NCI-H2171 (cell line): ENCODE measurements at regions not wholly inside any gene's neighbourhood (a gene's known extent, or its start where the extent isn't known, plus 50 kb on each side); places are given as distances from the start of the nearest gene placed in this dataset.
"Not testable (repeated sequence)": the region's sequence is repeated elsewhere in the genome, so short reads cannot be mapped to it uniquely, and the experiment has no call there.

ENCODE experiments used
- DNase-seq: peaks from one replicate; lab custom pipeline; 2025; lab: John Stamatoyannopoulos, UW

DNA sequence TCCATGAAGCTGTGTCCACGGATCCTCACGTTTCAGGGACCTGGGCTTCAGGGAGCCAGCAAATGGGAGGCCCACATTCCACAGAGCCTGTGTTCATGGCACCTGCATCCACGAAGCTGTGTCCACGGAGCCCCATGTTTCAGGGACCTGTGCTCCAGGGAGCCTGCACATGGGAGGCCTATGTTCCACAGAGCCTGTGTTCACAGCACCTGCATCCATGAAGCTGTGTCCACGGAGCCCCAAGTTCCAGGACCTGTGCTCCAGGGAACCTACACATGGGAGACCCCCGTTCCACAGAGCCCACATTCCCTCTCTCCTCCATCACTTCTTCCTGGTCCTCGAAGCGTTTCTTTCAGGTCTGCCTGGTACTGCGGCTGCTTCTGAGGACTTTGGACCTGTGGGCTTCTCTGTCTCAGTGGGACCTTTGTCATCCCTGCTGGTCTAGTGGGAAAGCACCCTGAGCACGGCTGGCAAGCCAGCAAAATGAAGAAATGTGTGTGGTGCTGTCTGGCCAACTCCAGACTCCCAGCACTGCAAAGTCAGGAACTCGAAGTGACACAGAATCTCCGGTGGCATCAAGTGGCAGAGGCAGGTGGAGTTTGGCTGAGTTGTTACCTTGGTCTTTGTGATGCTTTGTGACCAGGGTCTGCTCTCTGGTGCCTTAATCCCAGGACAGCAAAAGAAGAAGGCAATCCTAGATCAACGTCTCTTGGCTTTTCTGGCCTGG is 245.9 kb downstream of the DLL1 start:
- no peak for DNase-seq

DNA sequence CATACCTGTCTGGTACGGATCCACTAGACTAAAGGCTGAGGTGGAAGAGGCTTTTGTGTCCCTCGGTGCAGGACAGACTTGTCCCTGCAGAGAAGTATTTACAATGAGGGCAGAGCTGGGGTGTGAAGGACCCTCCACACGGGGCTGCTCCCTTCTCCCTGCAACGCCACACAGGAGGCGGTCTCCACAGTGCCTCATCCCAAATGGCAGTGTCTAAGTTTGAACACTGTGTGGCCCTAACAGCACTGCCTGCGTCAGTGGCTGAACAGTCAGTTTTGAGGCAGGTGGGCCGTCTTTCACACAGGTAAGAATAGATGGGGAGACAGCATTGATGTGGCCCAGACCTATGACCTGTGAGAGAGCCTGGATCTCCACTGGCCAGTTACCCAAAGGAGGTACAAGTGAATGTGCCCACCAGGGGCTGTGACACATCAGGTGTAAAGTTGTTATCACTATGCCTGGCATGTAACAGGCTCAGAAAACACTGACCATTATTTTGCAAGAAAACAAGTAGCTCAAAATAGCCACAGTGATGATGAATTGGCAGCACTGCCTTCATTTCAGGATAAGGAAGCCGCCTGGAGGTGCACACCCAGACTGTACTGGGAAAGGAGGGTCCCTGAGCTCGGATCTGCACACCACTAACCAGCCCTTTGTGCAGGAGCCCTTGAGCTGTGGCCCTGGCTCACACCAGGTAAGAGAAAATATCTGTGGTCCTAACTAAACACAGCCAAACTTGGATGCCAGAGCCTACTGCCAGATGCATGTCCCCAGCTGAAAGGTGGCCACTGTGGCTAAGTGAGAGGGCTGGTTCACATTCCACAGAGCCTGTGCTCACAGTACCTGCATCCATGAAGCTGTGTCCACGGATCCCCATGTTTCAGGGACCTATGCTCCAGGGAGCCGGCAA is 246.7 kb downstream of the DLL1 start:
- DNase-seq, result no peak

DNA sequence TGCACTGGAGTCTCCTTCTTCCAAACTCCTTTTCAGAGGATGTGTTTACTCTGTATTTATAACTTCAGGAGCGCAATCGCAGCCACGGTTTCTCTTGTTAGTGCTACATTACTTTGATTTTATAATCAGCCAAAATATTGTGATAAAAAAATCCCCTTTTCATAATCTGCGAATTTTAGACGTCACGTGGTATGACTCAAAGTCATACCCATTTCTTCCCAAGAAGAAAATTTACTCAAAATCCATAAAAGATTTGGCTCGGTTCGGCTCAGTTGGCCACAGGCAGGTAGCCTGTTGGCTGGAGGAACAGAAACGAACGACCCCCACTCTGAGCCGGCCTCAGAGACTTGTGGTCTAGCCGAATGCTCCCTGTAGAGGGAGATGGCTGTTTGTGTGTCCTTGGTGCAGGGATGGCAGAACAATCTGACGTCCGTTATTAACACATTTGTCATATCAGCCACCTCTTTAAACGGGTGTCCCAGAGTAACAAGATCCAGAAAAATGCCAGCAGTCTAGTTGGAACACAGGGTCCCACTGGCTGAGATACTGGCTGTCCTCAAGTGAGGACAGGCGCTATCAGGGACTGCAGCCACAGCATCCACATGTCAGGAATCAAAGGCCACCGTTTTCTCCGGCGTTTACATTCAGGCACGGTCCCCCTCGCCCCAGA is 247.6 kb downstream of the DLL1 start:
- no peak for DNase-seq

DNA sequence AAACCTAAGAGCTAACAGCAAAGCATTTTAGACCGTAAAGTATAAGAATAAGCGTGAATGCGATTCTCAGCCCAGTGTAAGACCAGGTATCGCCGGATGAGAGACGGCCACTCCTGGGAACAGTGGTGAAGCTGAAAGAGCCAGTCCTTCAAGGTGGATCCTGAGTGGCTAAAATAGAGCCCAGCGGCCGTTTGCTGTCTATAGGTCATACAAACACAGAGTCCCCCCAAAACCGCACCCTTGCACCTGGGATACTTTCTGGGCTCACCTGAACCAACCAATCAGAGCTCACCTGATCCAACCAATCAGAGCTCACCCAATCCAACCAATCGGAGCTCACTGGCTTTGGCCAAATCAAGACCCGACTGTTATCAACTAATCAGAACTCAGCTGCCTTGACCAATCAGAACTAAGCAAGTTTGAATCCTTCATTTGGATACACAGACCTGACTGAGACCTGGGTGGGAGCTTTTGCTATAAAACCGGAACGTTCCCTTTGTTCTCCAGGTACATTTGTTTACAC is 248.2 kb downstream of the DLL1 start:
- DNase-seq, result no peak

DNA sequence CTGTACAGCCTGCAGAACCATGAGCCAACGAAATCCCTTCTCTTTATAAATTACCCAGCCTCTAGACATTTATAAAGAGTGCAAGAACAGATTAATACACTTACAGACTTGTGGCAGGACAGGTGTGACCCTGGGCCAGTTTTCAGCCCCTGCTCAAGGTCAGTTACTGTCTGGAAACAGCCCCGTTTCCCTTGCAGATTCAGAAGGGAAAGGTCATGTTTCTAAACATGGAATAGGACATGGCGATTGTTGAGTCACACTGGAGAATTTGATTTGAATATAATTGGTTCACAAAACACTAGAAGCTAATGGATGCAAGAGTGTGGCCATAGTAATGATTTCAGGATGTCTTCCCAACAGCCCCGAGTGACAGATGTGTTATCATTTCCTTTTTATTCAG is 248.8 kb downstream of the DLL1 start:
- no peak for DNase-seq

DNA sequence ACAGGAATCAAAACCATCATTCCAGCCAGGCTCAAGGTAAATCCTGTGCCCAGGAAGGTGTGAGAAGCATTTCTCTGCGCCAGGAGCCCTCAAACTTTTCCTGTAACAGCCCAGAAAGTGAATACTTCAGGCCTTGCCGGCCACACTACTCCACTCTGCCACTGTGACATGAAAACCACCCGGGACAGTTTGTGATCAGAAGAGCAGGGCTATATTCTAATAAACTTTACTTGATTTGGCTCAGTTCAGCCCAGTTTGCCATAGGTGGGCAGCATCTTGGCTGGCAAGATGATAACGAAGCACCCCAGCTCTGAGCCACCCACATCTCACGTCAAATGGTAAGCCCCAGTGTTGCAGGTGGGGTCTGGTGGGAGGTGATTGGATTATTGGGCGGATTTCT is 249.4 kb downstream of the DLL1 start:
- no peak for DNase-seq

DNA sequence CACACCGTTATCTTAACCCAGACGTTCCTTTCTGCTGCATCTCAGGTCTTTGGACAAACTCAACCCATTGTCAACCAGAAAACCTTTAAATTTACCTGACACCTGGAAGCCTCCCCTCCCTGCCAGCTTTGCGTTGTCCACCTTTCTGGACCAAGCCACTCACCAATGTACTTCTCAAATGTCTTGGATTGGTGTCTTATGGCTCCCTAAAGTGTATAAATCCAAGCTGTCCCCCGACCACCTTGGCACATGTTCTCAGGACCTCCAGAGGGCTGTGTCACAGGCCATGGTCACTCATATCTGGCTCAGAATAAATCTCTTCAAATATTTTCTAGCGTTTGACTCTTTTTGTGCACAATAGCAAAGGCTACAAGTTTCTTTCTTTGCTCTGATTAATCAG is 250.0 kb downstream of the DLL1 start:
- no peak for DNase-seq

DNA sequence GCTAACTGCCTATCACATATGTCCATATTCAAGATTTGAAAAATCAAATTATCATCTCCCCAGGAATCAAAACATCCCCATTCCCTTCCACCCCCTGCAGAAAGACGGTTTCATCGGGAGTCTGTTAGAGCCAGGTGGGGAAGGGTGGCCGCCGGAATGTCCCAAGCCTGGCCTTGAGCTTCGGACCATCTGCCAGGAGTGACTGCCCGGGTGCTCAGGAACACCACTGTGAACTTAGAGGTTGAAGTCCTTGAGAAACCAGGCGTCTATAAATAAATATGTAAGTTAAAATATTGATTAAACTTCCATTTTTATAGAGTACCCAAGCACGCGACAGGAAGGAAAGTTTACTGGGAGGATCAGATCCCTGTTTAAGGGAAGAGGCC is 250.8 kb downstream of the DLL1 start:
- no peak for DNase-seq

DNA sequence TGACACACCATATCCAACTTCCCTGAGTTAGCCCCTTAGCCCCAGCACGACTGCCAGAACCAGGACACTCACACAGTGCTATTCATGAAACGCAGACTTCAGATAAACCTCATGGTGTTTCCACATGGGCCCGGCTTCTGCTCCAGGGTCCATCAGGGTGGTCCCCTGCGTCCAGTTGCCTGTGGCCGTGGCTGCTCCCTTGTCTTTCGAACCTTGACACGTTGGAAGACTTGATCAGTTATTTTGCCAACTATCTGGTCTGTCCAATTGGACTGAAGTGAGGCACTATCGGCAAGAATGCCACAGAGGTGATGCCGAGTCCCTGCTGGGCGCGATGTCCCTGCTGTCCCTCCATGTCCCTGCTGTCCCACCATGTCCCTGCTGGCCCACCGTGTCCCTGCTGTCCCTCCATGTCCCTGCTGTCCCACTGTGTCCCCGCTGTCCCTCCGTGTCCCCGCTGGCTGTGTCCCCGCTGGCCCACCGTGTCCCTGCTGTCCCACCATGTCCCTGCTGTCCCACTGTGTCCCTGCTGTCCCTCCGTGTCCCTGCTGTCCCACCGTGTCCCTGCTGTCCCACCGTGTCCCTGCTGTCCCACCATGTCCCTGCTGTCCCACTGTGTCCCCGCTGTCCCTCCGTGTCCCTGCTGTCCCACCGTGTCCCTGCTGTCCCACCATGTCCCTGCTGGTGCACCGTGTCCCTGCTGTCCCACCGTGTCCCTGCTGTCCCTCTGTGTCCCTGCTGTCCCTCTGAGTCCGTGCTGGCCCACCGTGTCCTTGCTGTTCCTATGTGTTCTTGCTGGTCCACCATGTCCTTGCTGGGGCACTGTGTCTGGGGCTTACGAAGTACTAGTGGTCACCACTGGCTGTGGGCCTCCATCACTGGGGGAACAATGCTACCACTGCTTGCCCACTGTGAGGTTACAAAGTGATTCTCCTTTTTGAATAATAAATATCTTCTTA is 251.4 kb downstream of the DLL1 start:
- DNase-seq, result no peak

DNA sequence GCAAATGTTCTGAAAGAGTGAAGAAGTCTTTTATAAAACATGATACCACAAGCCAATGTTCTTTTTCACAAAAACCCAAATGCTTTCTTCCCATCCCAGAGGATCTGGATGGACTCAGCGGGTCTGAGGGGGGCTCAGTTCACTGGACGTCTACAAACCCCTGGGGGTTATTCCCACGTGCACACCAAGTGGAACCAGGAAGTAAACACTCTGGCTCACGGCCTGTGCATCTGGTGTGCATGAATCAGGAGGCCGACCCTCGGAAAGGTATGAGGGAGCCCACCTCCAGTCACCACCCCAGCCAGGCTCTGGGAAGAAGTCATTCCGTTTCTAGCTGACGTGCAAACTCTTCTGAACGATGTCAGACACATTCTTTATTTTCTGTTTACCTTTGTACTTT is 252.2 kb downstream of the DLL1 start:
- DNase-seq, result no peak

DNA sequence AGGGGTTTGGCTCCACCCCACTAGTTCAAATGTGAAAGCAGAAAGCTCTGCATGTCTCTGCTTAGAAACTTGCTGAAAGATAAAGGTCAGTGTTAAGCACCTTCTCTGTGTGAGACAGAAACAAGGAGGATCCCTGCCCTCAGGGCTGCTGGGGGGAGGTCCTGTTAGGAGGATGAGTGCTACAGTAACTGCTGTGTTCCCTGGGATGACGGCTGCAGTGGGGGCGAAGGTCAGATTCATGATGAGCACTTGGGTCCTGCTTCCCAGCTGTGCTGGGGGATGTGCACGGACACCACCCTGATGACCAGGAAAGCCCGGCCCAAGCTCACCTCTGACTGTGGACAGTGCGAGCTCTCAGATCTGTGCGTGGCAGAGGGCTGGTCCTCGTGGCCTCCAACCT is 252.6 kb downstream of the DLL1 start:
- DNase-seq, result no peak

DNA sequence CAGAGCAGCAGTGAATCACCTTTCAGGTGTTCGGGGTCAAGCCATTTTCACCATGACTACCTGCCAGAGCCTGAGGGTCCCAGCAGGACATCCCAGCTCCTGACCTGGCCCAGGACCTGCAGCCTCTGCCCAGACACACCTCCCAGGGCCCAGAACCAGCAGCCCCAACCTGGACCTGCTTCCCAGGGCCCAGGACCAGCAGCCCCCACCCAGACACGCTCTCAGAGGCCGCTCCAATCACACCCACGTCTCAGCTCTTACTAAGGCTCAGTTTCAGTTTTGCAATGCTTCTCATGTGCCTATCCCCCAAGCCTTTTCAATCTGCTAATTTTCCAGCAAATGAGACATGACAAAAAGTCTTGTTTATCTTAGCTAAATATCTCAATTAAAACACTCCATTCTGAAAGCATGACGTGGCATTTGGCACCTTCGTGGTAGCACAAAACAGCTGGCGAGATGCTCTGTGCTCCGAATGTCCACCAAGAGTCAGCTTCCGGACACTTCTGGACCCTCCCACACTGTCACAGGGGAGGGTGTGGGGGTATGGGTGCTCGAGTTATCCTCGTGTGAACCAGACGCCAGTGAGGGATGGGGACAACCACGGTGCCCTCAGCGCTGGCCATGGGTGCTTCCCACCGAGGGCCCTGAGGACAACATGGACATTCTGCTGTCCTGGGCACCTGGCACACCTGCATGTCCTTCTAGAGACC is 253.2 kb downstream of the DLL1 start:
- DNase-seq, result no peak

DNA sequence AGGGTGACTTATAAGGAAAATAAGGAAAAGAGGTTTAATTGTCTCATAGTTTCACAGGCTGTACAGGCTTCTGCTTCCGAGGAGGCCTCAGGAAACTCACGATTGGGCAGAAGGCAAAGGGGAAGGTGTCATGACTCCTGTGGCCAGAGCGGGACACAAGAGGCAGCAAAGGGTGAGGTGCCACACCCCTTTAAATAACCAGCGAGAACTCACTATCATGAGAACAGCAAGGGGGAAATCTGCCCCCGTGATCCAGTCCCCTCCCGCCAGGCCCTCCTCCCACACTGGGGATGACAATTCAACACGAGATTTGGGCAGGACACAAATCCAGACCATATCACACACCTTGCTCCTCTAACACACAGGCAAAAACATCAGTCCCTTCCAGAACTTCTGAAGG is 254.0 kb downstream of the DLL1 start:
- no peak for DNase-seq

DNA sequence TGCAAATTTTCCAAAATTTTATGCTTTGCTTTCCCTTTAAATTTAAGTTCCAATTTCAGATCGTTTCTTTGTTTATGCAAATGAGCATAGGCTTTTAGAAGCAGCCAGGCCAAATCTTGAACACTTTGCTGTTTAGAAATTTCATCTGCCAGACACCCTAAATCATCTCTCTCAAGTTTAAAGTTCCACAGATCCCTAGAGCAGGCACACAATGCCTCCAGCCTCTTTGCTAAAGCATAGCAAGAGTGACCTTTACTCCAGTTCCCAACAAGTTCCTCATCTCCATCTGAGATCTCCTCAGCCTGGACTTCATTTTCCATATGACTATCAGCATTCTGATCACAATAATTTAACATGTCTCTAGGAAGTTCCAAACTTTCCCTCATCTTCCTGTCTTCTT is 254.5 kb downstream of the DLL1 start:
- DNase-seq, result not testable (repeated sequence)

DNA sequence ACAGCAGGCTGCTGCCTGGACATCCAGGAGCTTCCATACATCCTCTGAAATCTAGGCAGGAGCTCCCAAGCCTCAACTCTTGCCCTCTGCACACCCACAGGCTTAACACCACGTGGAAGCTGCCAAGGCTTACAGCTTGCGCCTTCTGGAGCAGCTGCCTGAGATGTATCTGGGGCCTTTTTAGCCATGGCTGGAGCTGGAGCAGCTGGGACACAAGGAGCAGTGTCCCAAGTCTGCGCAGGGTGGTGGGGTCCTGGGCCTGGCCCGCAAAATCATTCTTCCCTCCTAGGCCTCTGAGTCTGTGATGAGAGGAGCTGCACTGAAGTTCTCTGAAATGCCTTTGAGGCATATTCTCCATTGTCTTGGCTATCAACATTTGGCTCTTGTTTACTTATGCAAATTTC is 255.0 kb downstream of the DLL1 start:
- no peak for DNase-seq

DNA sequence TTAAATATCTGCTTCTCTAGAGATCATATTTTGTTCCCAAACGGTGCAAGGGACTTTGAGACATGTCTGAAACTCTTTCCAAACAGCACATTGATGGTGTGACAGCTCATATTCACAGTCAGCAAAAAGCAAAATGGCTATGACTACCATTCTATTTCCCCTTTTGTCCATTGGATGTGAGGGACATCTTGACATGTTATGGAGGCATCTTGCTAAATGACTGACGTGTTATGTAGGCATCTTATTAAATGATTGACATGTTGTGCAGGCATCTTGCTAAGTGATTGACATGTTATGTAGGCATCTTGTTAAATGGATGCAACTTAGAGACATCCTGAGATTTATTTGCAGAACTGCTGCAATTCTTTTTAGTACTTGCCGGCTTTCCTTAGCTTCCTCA is 255.8 kb downstream of the DLL1 start:
- no peak for DNase-seq

DNA sequence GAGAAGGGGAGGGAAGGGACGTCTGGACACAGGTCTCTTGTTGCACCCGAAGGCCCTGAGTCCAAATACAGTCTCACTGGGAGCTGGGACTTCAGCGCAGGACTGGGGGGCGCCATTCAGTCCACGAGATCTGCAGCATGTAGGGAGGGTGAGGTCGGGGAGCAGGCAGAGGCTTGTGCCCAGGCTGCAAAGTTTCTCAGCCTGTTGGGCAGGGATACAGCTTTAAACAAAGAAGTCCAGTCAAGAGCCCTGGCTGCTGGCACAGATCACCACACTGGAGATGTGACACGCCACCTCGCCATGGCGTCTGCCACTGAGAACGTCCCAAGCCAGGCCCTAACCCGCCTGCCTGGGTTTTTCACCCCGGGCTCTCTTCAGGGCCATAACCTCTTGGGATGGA is 256.6 kb downstream of the DLL1 start:
- DNase-seq, result no peak

DNA sequence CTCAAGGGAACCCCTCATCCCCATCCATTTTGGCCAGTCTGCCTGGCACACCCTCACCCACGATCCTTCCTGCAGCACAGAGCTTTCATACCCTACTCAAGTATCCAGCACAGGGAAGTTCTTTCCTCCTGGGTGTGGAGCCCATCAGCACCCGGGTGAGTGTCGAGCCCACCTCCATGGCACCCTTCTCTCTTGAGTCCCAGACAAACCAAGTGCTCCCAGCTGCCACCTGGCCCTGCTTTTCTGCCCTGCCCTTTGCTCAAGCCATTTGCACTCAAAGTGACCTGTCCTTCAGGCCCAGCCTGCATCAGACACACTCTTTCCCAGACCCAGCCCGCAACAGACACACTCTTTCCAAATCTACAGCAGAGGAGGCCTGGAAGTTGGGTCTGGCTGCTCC is 257.2 kb downstream of the DLL1 start:
- no peak for DNase-seq

DNA sequence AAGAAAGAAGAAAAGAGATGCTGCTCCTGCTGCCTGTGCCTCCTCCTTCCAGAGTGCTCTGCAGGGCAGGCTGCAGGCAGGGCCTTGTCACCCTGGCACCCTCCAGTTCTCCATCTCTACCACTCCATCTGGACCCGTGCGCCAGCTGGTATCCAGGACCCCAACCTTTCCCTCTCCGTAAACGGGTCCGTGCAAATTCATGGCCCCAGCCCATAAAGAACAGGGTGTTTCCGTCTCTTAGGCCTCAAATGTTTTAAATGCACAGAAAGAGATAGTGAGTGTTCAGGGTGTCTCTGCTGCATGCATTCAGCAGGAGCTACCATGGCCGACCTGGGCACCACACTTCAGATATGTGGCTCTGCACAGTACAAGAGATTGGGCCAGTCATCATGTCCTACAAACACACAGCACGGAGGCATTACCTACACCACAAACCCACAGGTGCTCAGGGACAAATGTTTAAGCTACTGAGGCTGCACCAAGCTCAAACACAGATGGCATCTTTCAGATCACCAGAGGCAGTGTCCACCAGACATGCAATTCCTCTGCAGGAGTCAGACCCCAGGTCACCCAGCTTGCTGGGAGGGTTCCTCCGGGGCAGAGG is 258.1 kb downstream of the DLL1 start:
- DNase-seq, result no peak

DNA sequence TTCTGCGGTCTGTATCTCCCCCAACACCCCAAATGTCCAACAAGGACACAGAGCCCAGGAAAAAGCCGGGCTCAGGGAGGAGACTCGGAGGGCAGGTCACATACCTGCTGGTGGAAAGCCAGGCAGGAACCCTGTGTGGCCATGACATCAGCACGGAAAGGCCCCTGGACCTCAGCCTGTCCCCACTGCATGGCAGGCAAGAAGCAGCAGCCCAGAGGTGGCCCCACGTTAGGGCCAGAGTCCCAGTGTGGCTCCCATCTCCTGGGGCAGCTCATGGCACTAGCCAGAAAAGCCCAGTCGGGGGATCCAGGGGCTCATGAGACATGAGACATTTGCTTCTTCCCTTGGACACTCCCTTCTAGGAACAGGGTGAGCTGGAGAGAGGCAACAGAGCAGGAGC is 258.7 kb downstream of the DLL1 start:
- no peak for DNase-seq
